ENCODE measurements at regions not wholly inside any gene's neighbourhood (a gene's known extent, or its start where the extent isn't known, plus 50 kb on each side); places are given as distances from the start of the nearest gene placed in this dataset.

GRCh38 chr7:91457208-91457607 is 193.0 kb downstream of the FZD1 start:
- no peak for DNase-seq (ENCODE audit: low read depth)
- no peak for TF ChIP-seq CTCF (IDR thresholded peaks at IDR 0.05; ENCODE audit: insufficient read depth, low read length, severe bottlenecking)
- Histone ChIP-seq H3K36me3 (ENCODE audit: control insufficient read depth, insufficient read depth, low read length) (no peaks in the 10 kb centered on the region), H3K27me3 (ENCODE audit: control insufficient read depth, insufficient read depth, low read length) (no peaks in the 10 kb centered on the region), H3K4me3 (ENCODE audit: low read depth, low read length) (no peak overlapping the region)
- FAIRE-seq: no peak

- TF ChIP-seq CTCF (IDR thresholded peaks at IDR 0.05; ENCODE audit: insufficient read depth, low read length, severe bottlenecking): no peak
- FAIRE-seq (no peak), DNase-seq (ENCODE audit: low read depth) (peak; percentile 29)
- H3K4me3 ChIP-seq (ENCODE audit: low read depth, low read length): no peak overlapping the region
- no peaks in the 10 kb centered on the region for H3K27me3 ChIP-seq (ENCODE audit: control insufficient read depth, insufficient read depth, low read length)
- no peaks in the 10 kb centered on the region for H3K36me3 ChIP-seq (ENCODE audit: control insufficient read depth, insufficient read depth, low read length)
Measured at GRCh38 chr7:91459539-91459938, 195.3 kb downstream of the FZD1 start.

- no peak overlapping the region for H3K4me3 ChIP-seq (ENCODE audit: low read depth, low read length)
Measured at GRCh38 chr7:91462316-91462715, 198.1 kb downstream of the FZD1 start.

GRCh38 chr7:91463330-91463729 is 199.1 kb downstream of the FZD1 start:
- no peak for TF ChIP-seq CTCF (IDR thresholded peaks at IDR 0.05; ENCODE audit: insufficient read depth, low read length, severe bottlenecking)
- no peak for FAIRE-seq
- DNase-seq (ENCODE audit: low read depth): no peak
- Histone ChIP-seq H3K4me3 (ENCODE audit: low read depth, low read length) (no peak overlapping the region), H3K36me3 (ENCODE audit: control insufficient read depth, insufficient read depth, low read length) (no peaks in the 10 kb centered on the region), H3K27me3 (ENCODE audit: control insufficient read depth, insufficient read depth, low read length) (no peaks in the 10 kb centered on the region)

More at GRCh38 chr7:91462316-91462715, 198.1 kb downstream of the FZD1 start:
- Histone ChIP-seq H3K36me3 (ENCODE audit: control insufficient read depth, insufficient read depth, low read length) (no peaks in the 10 kb centered on the region), H3K27me3 (ENCODE audit: control insufficient read depth, insufficient read depth, low read length) (no peaks in the 10 kb centered on the region)
- FAIRE-seq: no peak
- no peak for DNase-seq (ENCODE audit: low read depth)
- no peak for TF ChIP-seq CTCF (IDR thresholded peaks at IDR 0.05; ENCODE audit: insufficient read depth, low read length, severe bottlenecking)

DNA sequence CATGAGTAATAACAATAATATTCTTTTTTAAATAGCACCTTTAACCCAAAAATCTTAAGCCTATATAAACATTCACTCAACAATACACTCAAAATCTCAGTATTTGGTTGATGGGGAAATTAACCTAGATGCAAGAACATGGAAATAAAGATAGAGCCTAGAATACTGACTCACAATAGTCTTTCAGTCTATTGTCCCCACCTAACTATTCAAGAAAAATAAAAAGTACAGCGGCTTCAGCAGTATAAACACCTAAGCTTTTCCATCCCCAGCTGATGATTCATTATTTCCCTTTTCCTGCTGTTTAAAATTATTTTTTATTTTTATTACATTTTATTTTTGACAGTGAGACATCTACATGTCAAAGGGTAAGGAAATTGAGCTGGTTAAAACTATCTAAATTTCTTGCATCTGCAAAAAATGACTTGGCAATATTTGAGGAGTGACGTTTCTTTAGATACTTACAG is 201.4 kb downstream of the FZD1 start:
- no peak overlapping the region for H3K4me3 ChIP-seq (ENCODE audit: low read depth, low read length)
- no peaks in the 10 kb centered on the region for H3K36me3 ChIP-seq (ENCODE audit: control insufficient read depth, insufficient read depth, low read length)
- DNase-seq (ENCODE audit: low read depth) (no peak), FAIRE-seq (no peak)
- no peaks in the 10 kb centered on the region for H3K27me3 ChIP-seq (ENCODE audit: control insufficient read depth, insufficient read depth, low read length)
- TF ChIP-seq CTCF (IDR thresholded peaks at IDR 0.05; ENCODE audit: insufficient read depth, low read length, severe bottlenecking): no peak

- DNase-seq (ENCODE audit: low read depth) (no peak), FAIRE-seq (no peak)
- no peak for TF ChIP-seq CTCF (IDR thresholded peaks at IDR 0.05; ENCODE audit: insufficient read depth, low read length, severe bottlenecking)
- Histone ChIP-seq H3K36me3 (ENCODE audit: control insufficient read depth, insufficient read depth, low read length) (no peaks in the 10 kb centered on the region), H3K27me3 (ENCODE audit: control insufficient read depth, insufficient read depth, low read length) (no peaks in the 10 kb centered on the region), H3K4me3 (ENCODE audit: low read depth, low read length) (no peak overlapping the region)
Measured at GRCh38 chr7:91468256-91468655, 204.0 kb downstream of the FZD1 start.
